ENCODE measurements at regions not wholly inside any gene's neighbourhood (a gene's known extent, or its start where the extent isn't known, plus 50 kb on each side); places are given as distances from the start of the nearest gene placed in this dataset.

- no peak for TF ChIP-seq CTCF (IDR thresholded peaks at IDR 0.05)
- no peak for TF ChIP-seq POLR2AphosphoS5 (IDR thresholded peaks at IDR 0.05)
- no peak for TF ChIP-seq POLR2A (IDR thresholded peaks at IDR 0.05)
Observed at GRCh38 chr20:18926965-18927364, 113.4 kb downstream of the SCP2D1 start.

Measured in breast epithelium (tissue), 3 donors.